Keratinocyte (primary cell): ENCODE measurements at regions not wholly inside any gene's neighbourhood (a gene's known extent, or its start where the extent isn't known, plus 50 kb on each side); places are given as distances from the start of the nearest gene placed in this dataset.

Experiments
- CTCF ChIP-seq, 3 experiments: IDR thresholded peaks in 1 of 3; conservative IDR thresholded peaks in 1 of 3; optimal IDR thresholded peaks in 1 of 3; 2 replicates in 2 of 3; 3 replicates in 1 of 3; pipeline versions ENCODE3 to v1.5.1; 2011; ENCODE audit warnings: low read length in 3 of 3, mild to moderate bottlenecking in 3 of 3, moderate library complexity in 2 of 3, control low read depth in 1 of 3, inconsistent platforms in 1 of 3; ENCODE audit not compliant: insufficient read depth in 2 of 3; ENCODE audit errors: extremely low read depth in 1 of 3
- EZH2 ChIP-seq: IDR thresholded peaks from one replicate; pipeline ENCODE4 v1.6.1; 2012; ENCODE audit warnings: inconsistent platforms, mild to moderate bottlenecking, low read length, moderate library complexity

GRCh38 chr5:141763541-141763940 lies 81.5 kb upstream of the ARAP3 start:
- no peak for TF ChIP-seq CTCF (optimal IDR thresholded peaks at IDR 0.05 in 1 of 3, IDR thresholded peaks at IDR 0.05 in 1 of 3, conservative IDR thresholded peaks at IDR 0.05 in 1 of 3; ENCODE audit: extremely low read depth in 1 of 3, insufficient read depth in 2 of 3, low read length in 3 of 3)
- TF ChIP-seq EZH2 = no peak
